Activated T-helper 2 cell treated with anti-CD3 and anti-CD28 coated beads, Interferon-gamma antibody, Interleukin-2, Interleukin-4, amounts not matched to agents 10 μg/mL and 5 μg/mL and 100 μg/mL, durations not matched to agents 14 hours and 24 hours and 36 hours (primary cell): ENCODE measurements at regions not wholly inside any gene's neighbourhood (a gene's known extent, or its start where the extent isn't known, plus 50 kb on each side); places are given as distances from the start of the nearest gene placed in this dataset.
"Not testable (repeated sequence)": the region's sequence is repeated elsewhere in the genome, so short reads cannot be mapped to it uniquely, and the experiment has no call there.

Experiments used
- DNase-seq: peaks from one replicate; pipeline ENCODE4 v3.0.0; 2021; ENCODE audit warnings: low spot score
- H3K27ac Mint-ChIP-seq: one replicate; pipeline ENCODE4 v1.8.0; 2021; ENCODE audit warnings: mixed read lengths
- H3K27me3 Mint-ChIP-seq: one replicate; pipeline ENCODE4 v1.8.0; 2021; ENCODE audit warnings: low read depth, mixed read lengths
- H3K36me3 Mint-ChIP-seq: one replicate; pipeline ENCODE4 v1.8.0; 2021; ENCODE audit warnings: low read depth, mixed read lengths
- H3K4me1 Mint-ChIP-seq: one replicate; pipeline ENCODE4 v1.8.0; 2021; ENCODE audit warnings: low read depth, mixed read lengths
- H3K4me3 Mint-ChIP-seq: one replicate; pipeline ENCODE4 v1.8.0; 2021; ENCODE audit warnings: low read depth, mild to moderate bottlenecking, moderate library complexity, mixed read lengths
- H3K9me3 Mint-ChIP-seq: one replicate; pipeline ENCODE4 v1.8.0; 2021; ENCODE audit warnings: mixed read lengths
- intact Hi-C: fragments of 100-400 bp; cut with micrococcal nuclease; formaldehyde crosslinking; loops from one replicate; pipeline ENCODE4 v1.15.1; 2023

GRCh38 chrX:40530509-40530908 lies 50.3 kb upstream of the ATP6AP2 start:
- no peaks in the 10 kb centered on the region for H3K9me3 Mint-ChIP-seq
- DNase-seq: no peak
- H3K27ac Mint-ChIP-seq: no peak overlapping the region
- H3K4me3 Mint-ChIP-seq: no peak overlapping the region
- no peaks in the 10 kb centered on the region for H3K4me1 Mint-ChIP-seq
- intact Hi-C loops: no loop called here
- peaks cover 2% of the 10 kb centered on the region for H3K27me3 Mint-ChIP-seq
- no peaks in the 10 kb centered on the region for H3K36me3 Mint-ChIP-seq

DNA sequence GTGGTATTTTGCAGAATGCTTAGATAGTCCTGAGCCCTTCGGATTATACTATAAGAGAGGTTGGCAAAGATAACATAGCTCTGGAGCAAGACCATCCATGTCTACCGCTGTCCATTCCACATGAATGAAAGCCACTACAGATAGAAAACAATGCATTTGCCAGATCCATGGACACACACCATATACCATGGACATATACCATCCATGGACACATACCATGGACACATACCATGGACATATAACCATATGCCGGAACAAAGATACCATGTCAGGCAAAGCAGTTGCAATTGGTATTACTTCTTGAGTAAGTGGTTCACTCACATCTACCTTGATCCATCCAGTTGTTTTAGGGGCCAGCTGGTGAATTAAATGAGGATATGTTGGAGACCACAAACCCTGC lies 53.2 kb upstream of the ATP6AP2 start:
- H3K9me3 Mint-ChIP-seq: no peaks in the 10 kb centered on the region
- intact Hi-C loops: no loop called here
- no peak overlapping the region for H3K27ac Mint-ChIP-seq
- no peaks in the 10 kb centered on the region for H3K27me3 Mint-ChIP-seq
- H3K36me3 Mint-ChIP-seq: no peaks in the 10 kb centered on the region
- DNase-seq: no peak
- H3K4me3 Mint-ChIP-seq: no peak overlapping the region
- H3K4me1 Mint-ChIP-seq: no peaks in the 10 kb centered on the region

- H3K36me3 Mint-ChIP-seq: no peaks in the 10 kb centered on the region
- no peaks in the 10 kb centered on the region for H3K9me3 Mint-ChIP-seq
- no peak overlapping the region for H3K27ac Mint-ChIP-seq
- H3K4me3 Mint-ChIP-seq: no peak overlapping the region
- no peak for DNase-seq
- H3K27me3 Mint-ChIP-seq: no peaks in the 10 kb centered on the region
- intact Hi-C loops: no loop called here
- H3K4me1 Mint-ChIP-seq: no peaks in the 10 kb centered on the region
Measured at GRCh38 chrX:40526412-40526811, 54.4 kb upstream of the ATP6AP2 start.

GRCh38 chrX:40525901-40526300 lies 54.9 kb upstream of the ATP6AP2 start:
- H3K27ac Mint-ChIP-seq, H3K9me3 Mint-ChIP-seq, H3K36me3 Mint-ChIP-seq, H3K27me3 Mint-ChIP-seq, H3K4me3 Mint-ChIP-seq, intact Hi-C loops, DNase-seq, H3K4me1 Mint-ChIP-seq: not testable (repeated sequence)

DNA sequence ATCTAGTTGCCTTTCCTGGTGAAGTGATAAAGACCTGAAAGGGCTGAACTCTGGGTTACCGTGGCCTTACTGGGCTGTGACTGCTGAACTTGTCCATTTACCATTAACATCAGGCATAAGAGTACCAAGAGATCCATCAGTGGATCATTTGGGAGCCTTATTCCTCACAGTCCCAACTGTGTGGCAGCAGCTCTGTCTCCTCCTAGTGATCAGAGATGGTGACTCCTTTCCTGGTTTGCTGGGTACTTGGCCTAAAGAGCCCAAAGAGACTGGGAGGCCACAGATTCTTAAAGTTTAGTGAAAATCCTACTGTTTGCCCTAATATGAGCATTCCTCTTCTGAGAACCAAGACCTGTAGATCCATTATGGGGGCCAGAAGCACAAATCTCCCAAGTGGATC lies 56.3 kb upstream of the ATP6AP2 start:
- no peaks in the 10 kb centered on the region for H3K9me3 Mint-ChIP-seq
- H3K36me3 Mint-ChIP-seq: no peaks in the 10 kb centered on the region
- no peaks in the 10 kb centered on the region for H3K4me1 Mint-ChIP-seq
- DNase-seq: no peak
- H3K27ac Mint-ChIP-seq: no peak overlapping the region
- peaks cover 2% of the 10 kb centered on the region for H3K27me3 Mint-ChIP-seq
- H3K4me3 Mint-ChIP-seq: no peak overlapping the region
- intact Hi-C loops: no loop called here

- H3K4me1 Mint-ChIP-seq: no peaks in the 10 kb centered on the region
- intact Hi-C loops: no loop called here
- H3K36me3 Mint-ChIP-seq: no peaks in the 10 kb centered on the region
- no peaks in the 10 kb centered on the region for H3K9me3 Mint-ChIP-seq
- peaks cover 2% of the 10 kb centered on the region for H3K27me3 Mint-ChIP-seq
- H3K4me3 Mint-ChIP-seq: no peak overlapping the region
- DNase-seq: no peak
- no peak overlapping the region for H3K27ac Mint-ChIP-seq
Measured at GRCh38 chrX:40523852-40524251, 56.9 kb upstream of the ATP6AP2 start.

GRCh38 chrX:40521868-40522450 lies 58.8 kb upstream of the ATP6AP2 start:
- Mint-ChIP-seq H3K4me3 (no peak overlapping the region), H3K4me1 (no peaks in the 10 kb centered on the region), H3K36me3 (no peaks in the 10 kb centered on the region), H3K9me3 (no peaks in the 10 kb centered on the region), H3K27me3 (peaks cover 2% of the 10 kb centered on the region), H3K27ac (no peak overlapping the region)
- no peak for DNase-seq
- intact Hi-C loops: no loop called here

GRCh38 chrX:40514376-40514775 lies 66.4 kb upstream of the ATP6AP2 start:
- no peak overlapping the region for H3K27ac Mint-ChIP-seq
- intact Hi-C loops: no loop called here

DNA sequence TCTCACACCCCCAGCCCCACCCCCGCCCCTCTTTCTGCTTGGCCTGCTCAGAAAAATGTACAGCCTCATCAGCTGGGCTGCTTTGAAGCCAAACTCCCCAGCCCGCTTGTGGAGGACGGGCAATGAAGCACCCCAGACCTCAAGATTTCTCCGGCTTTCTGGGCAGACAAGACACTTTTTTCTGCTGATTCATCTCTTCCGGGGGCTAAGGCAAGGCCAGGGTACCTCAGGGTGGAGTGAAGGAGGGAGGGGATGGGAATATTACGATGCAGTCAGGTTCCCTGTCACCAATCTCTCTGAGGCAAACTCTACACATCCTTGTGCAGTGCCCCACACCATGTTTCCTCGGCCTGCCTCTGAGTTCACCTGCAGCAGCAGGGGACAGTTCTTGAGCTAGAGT lies 66.9 kb upstream of the ATP6AP2 start:
- Mint-ChIP-seq H3K4me3 (no peak overlapping the region), H3K4me1 (no peaks in the 10 kb centered on the region), H3K27me3 (no peaks in the 10 kb centered on the region), H3K9me3 (no peaks in the 10 kb centered on the region), H3K36me3 (no peaks in the 10 kb centered on the region), H3K27ac (no peak overlapping the region)
- DNase-seq: no peak
- intact Hi-C loops: no loop called here

More at GRCh38 chrX:40514376-40514775, 66.4 kb upstream of the ATP6AP2 start:
- Mint-ChIP-seq H3K9me3 (no peaks in the 10 kb centered on the region), H3K4me1 (no peaks in the 10 kb centered on the region), H3K36me3 (no peaks in the 10 kb centered on the region), H3K27me3 (no peaks in the 10 kb centered on the region), H3K4me3 (no peak overlapping the region)
- DNase-seq: no peak

- intact Hi-C loops: no loop called here
- Mint-ChIP-seq H3K27me3 (no peaks in the 10 kb centered on the region), H3K4me1 (no peaks in the 10 kb centered on the region), H3K36me3 (no peaks in the 10 kb centered on the region), H3K4me3 (no peak overlapping the region), H3K27ac (no peak overlapping the region), H3K9me3 (no peaks in the 10 kb centered on the region)
- DNase-seq: no peak
Measured at GRCh38 chrX:40513012-40513411, 67.8 kb upstream of the ATP6AP2 start.

DNA sequence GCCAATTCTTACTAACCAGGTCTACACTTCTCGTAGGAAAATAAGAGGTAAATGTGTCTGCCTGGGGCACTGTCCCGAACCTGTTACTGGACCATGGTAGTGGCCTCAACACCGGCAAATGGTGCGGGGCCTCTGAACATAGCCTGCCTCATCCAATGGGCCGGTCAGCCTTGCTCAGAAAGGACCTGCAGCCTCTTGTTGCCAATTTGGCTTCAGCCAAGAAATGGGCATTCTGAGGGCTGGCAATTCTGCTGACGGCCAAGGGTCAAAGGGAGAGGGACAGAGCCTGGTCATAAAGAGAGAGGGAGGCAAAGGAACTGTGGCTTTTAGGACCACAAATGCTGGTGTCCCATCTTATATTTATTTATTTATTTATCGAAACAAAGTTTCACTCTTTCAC lies 69.5 kb upstream of the ATP6AP2 start:
- no peaks in the 10 kb centered on the region for H3K27me3 Mint-ChIP-seq
- H3K9me3 Mint-ChIP-seq: no peaks in the 10 kb centered on the region
- H3K36me3 Mint-ChIP-seq: no peaks in the 10 kb centered on the region
- intact Hi-C loops: no loop called here
- no peak overlapping the region for H3K4me3 Mint-ChIP-seq
- DNase-seq: no peak
- no peak overlapping the region for H3K27ac Mint-ChIP-seq
- no peaks in the 10 kb centered on the region for H3K4me1 Mint-ChIP-seq

DNA sequence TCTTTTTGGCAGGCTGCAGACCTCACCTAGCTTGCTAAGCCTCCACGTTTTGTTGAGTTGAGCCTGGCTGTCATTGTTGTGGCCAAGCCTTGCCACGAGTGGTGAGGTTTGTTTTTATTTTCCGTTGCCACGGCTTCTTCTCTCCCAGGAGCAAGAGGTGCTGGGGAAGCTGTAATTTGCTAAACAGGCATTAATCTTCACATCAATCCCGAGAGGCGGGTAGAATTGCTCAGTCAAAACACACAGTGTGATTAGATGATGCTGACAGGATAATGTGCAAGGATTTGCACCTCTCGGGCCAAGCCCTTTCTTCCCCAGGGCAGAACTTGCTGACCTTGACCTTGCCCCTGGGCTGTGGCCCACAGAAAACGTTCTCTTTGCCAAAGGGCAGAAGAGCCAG lies 72.2 kb upstream of the ATP6AP2 start:
- no peaks in the 10 kb centered on the region for H3K27me3 Mint-ChIP-seq

DNA sequence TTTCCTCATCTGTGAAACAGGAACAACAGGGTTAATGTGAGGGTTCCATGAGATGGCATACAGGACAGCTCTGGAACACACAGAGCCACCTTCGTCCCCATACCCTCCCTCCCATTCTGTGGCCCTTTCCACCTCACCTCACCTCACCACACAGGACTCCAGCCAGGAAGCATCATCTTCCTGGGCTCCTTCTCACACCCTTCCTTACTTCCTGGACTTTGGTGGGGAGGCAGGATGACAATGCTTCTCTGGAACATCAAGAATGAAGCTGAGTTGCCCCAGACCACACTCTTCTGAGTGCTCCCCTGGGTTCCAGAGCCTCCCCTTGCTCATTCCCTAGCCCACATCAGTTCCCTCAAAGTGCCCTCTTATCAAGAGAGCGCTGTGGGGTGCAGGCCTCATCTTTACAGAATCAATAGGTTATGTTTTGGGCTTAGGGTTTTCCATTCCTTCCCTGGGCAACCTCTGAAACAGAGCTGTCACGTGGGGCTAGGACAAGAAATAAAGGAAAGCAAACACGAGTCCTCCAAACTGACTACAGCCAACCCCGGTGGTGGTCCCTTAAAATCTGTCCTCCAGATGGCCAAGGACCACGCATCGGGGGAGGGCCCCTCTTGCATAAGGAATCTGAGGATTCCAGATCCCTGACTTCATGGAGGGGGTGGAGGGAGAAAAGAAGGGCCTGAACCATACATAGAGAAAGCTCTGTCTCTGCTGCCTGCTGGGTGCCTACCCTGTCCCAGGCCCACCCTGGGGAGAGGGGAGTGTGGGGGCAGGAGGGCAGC lies 74.4 kb upstream of the ATP6AP2 start:
- H3K9me3 Mint-ChIP-seq: no peaks in the 10 kb centered on the region
- no peaks in the 10 kb centered on the region for H3K27me3 Mint-ChIP-seq
- H3K36me3 Mint-ChIP-seq: no peaks in the 10 kb centered on the region
- no peak overlapping the region for H3K27ac Mint-ChIP-seq
- no peak overlapping the region for H3K4me3 Mint-ChIP-seq
- intact Hi-C loops: no loop called here
- no peak for DNase-seq
- H3K4me1 Mint-ChIP-seq: no peaks in the 10 kb centered on the region

More for the DNA sequence above, 72.2 kb upstream of the ATP6AP2 start:
- no peak overlapping the region for H3K4me3 Mint-ChIP-seq
- intact Hi-C loops: no loop called here
- no peak for DNase-seq
- H3K9me3 Mint-ChIP-seq: no peaks in the 10 kb centered on the region
- H3K4me1 Mint-ChIP-seq: no peaks in the 10 kb centered on the region
- H3K36me3 Mint-ChIP-seq: no peaks in the 10 kb centered on the region
- no peak overlapping the region for H3K27ac Mint-ChIP-seq
